ENCODE measurements at regions not wholly inside any gene's neighbourhood (a gene's known extent, or its start where the extent isn't known, plus 50 kb on each side); places are given as distances from the start of the nearest gene placed in this dataset.

GRCh38 chr13:99702687-99703319 is 201.5 kb downstream of the TM9SF2 start:
- H3K27ac ChIP-seq (ENCODE audit: low read length): no peak overlapping the region
- H3K4me3 ChIP-seq (ENCODE audit: low read length): no peak overlapping the region
- no peaks in the 10 kb centered on the region for H3K27me3 ChIP-seq (ENCODE audit: control insufficient read depth, insufficient read depth, low read length)
- H3K9me3 ChIP-seq (ENCODE audit: control insufficient read depth, low read depth, low read length): no peaks in the 10 kb centered on the region
- WGBS (ENCODE audit: insufficient coverage, low lambda C conversion rate): 100% methylated on average over 2 of the region's 9 CpGs
- DNase-seq: no peak
- no peaks in the 10 kb centered on the region for H3K36me3 ChIP-seq (ENCODE audit: control insufficient read depth, insufficient read depth, low read length)
- H3K4me1 ChIP-seq (ENCODE audit: control insufficient read depth, insufficient read depth, low read length): no peaks in the 10 kb centered on the region

- no CpG with 5 or more reads among the region's 7 CpGs for WGBS (ENCODE audit: insufficient coverage, low lambda C conversion rate)
- H3K4me3 ChIP-seq (ENCODE audit: low read length): no peak overlapping the region
- H3K4me1 ChIP-seq (ENCODE audit: control insufficient read depth, insufficient read depth, low read length): no peaks in the 10 kb centered on the region
- no peaks in the 10 kb centered on the region for H3K36me3 ChIP-seq (ENCODE audit: control insufficient read depth, insufficient read depth, low read length)
- H3K27me3 ChIP-seq (ENCODE audit: control insufficient read depth, insufficient read depth, low read length): no peaks in the 10 kb centered on the region
- no peaks in the 10 kb centered on the region for H3K9me3 ChIP-seq (ENCODE audit: control insufficient read depth, low read depth, low read length)
- H3K27ac ChIP-seq (ENCODE audit: low read length): no peak overlapping the region
- no peak for DNase-seq
Measured at GRCh38 chr13:99700468-99700867, 199.2 kb downstream of the TM9SF2 start.

GRCh38 chr13:99698816-99699099 is 197.5 kb downstream of the TM9SF2 start:
- H3K27me3 ChIP-seq (ENCODE audit: control insufficient read depth, insufficient read depth, low read length): no peaks in the 10 kb centered on the region
- H3K27ac ChIP-seq (ENCODE audit: low read length): no peak overlapping the region
- H3K36me3 ChIP-seq (ENCODE audit: control insufficient read depth, insufficient read depth, low read length): no peaks in the 10 kb centered on the region
- WGBS (ENCODE audit: insufficient coverage, low lambda C conversion rate): 100% methylated on average over 1 of the region's 3 CpGs
- no peaks in the 10 kb centered on the region for H3K9me3 ChIP-seq (ENCODE audit: control insufficient read depth, low read depth, low read length)
- no peaks in the 10 kb centered on the region for H3K4me1 ChIP-seq (ENCODE audit: control insufficient read depth, insufficient read depth, low read length)
- DNase-seq: no peak
- no peak overlapping the region for H3K4me3 ChIP-seq (ENCODE audit: low read length)

GRCh38 chr13:99698010-99698815 is 196.9 kb downstream of the TM9SF2 start:
- DNase-seq: no peak
- H3K4me3 ChIP-seq (ENCODE audit: low read length): no peak overlapping the region
- H3K4me1 ChIP-seq (ENCODE audit: control insufficient read depth, insufficient read depth, low read length): no peaks in the 10 kb centered on the region
- no peaks in the 10 kb centered on the region for H3K36me3 ChIP-seq (ENCODE audit: control insufficient read depth, insufficient read depth, low read length)
- no peaks in the 10 kb centered on the region for H3K9me3 ChIP-seq (ENCODE audit: control insufficient read depth, low read depth, low read length)
- H3K27ac ChIP-seq (ENCODE audit: low read length): no peak overlapping the region
- WGBS (ENCODE audit: insufficient coverage, low lambda C conversion rate): 100% methylated on average over 1 of the region's 8 CpGs
- H3K27me3 ChIP-seq (ENCODE audit: control insufficient read depth, insufficient read depth, low read length): no peaks in the 10 kb centered on the region

GRCh38 chr13:99695857-99696256 is 194.6 kb downstream of the TM9SF2 start:
- no peak for DNase-seq
- H3K4me3 ChIP-seq (ENCODE audit: low read length): no peak overlapping the region
- no CpG with 5 or more reads among the region's 3 CpGs for WGBS (ENCODE audit: insufficient coverage, low lambda C conversion rate)
- H3K36me3 ChIP-seq (ENCODE audit: control insufficient read depth, insufficient read depth, low read length): no peaks in the 10 kb centered on the region
- H3K27ac ChIP-seq (ENCODE audit: low read length): no peak overlapping the region
- H3K9me3 ChIP-seq (ENCODE audit: control insufficient read depth, low read depth, low read length): no peaks in the 10 kb centered on the region
- H3K4me1 ChIP-seq (ENCODE audit: control insufficient read depth, insufficient read depth, low read length): no peaks in the 10 kb centered on the region
- H3K27me3 ChIP-seq (ENCODE audit: control insufficient read depth, insufficient read depth, low read length): no peaks in the 10 kb centered on the region

GRCh38 chr13:99693852-99694611 is 192.8 kb downstream of the TM9SF2 start:
- 60% methylated on average over 1 of the region's 11 CpGs for WGBS (ENCODE audit: insufficient coverage, low lambda C conversion rate)
- no peak for DNase-seq
- no peaks in the 10 kb centered on the region for H3K4me1 ChIP-seq (ENCODE audit: control insufficient read depth, insufficient read depth, low read length)
- no peak overlapping the region for H3K27ac ChIP-seq (ENCODE audit: low read length)
- no peaks in the 10 kb centered on the region for H3K36me3 ChIP-seq (ENCODE audit: control insufficient read depth, insufficient read depth, low read length)
- peaks cover 4% of the 10 kb centered on the region for H3K27me3 ChIP-seq (ENCODE audit: control insufficient read depth, insufficient read depth, low read length)
- no peaks in the 10 kb centered on the region for H3K9me3 ChIP-seq (ENCODE audit: control insufficient read depth, low read depth, low read length)
- H3K4me3 ChIP-seq (ENCODE audit: low read length): no peak overlapping the region

GRCh38 chr13:99693351-99693750 is 192.1 kb downstream of the TM9SF2 start:
- DNase-seq: no peak
- Histone ChIP-seq H3K9me3 (ENCODE audit: control insufficient read depth, low read depth, low read length) (no peaks in the 10 kb centered on the region), H3K4me3 (ENCODE audit: low read length) (no peak overlapping the region), H3K27ac (ENCODE audit: low read length) (no peak overlapping the region), H3K4me1 (ENCODE audit: control insufficient read depth, insufficient read depth, low read length) (no peaks in the 10 kb centered on the region), H3K27me3 (ENCODE audit: control insufficient read depth, insufficient read depth, low read length) (peaks cover 4% of the 10 kb centered on the region), H3K36me3 (ENCODE audit: control insufficient read depth, insufficient read depth, low read length) (no peaks in the 10 kb centered on the region)
- WGBS (ENCODE audit: insufficient coverage, low lambda C conversion rate): no CpG with 5 or more reads among the region's 3 CpGs

GRCh38 chr13:99692854-99693253 is 191.6 kb downstream of the TM9SF2 start:
- WGBS (ENCODE audit: insufficient coverage, low lambda C conversion rate): 100% methylated on average over 1 of the region's 2 CpGs
- Histone ChIP-seq H3K27ac (ENCODE audit: low read length) (no peak overlapping the region), H3K4me1 (ENCODE audit: control insufficient read depth, insufficient read depth, low read length) (peaks cover 2% of the 10 kb centered on the region), H3K27me3 (ENCODE audit: control insufficient read depth, insufficient read depth, low read length) (peaks cover 4% of the 10 kb centered on the region), H3K9me3 (ENCODE audit: control insufficient read depth, low read depth, low read length) (no peaks in the 10 kb centered on the region), H3K36me3 (ENCODE audit: control insufficient read depth, insufficient read depth, low read length) (no peaks in the 10 kb centered on the region), H3K4me3 (ENCODE audit: low read length) (no peak overlapping the region)
- no peak for DNase-seq

- DNase-seq: peak in 1 of 2 donors; percentile 16
- H3K27ac ChIP-seq (ENCODE audit: low read length): no peak overlapping the region
Measured at GRCh38 chr13:99691552-99691951, 190.3 kb downstream of the TM9SF2 start.

GRCh38 chr13:99690426-99691174 is 189.3 kb downstream of the TM9SF2 start:
- Histone ChIP-seq H3K4me1 (ENCODE audit: control insufficient read depth, insufficient read depth, low read length) (peaks cover 23% of the 10 kb centered on the region), H3K27me3 (ENCODE audit: control insufficient read depth, insufficient read depth, low read length) (peaks cover 4% of the 10 kb centered on the region), H3K4me3 (ENCODE audit: low read length) (no peak overlapping the region), H3K9me3 (ENCODE audit: control insufficient read depth, low read depth, low read length) (no peaks in the 10 kb centered on the region), H3K36me3 (ENCODE audit: control insufficient read depth, insufficient read depth, low read length) (no peaks in the 10 kb centered on the region), H3K27ac (ENCODE audit: low read length) (no peak overlapping the region)
- WGBS (ENCODE audit: insufficient coverage, low lambda C conversion rate): 75% methylated on average over 2 of the region's 9 CpGs
- DNase-seq: no peak

More at GRCh38 chr13:99691552-99691951, 190.3 kb downstream of the TM9SF2 start:
- H3K4me3 ChIP-seq (ENCODE audit: low read length): no peak overlapping the region
- no CpG with 5 or more reads among the region's 7 CpGs for WGBS (ENCODE audit: insufficient coverage, low lambda C conversion rate)
- H3K4me1 ChIP-seq (ENCODE audit: control insufficient read depth, insufficient read depth, low read length): peaks cover 14% of the 10 kb centered on the region
- no peaks in the 10 kb centered on the region for H3K9me3 ChIP-seq (ENCODE audit: control insufficient read depth, low read depth, low read length)
- H3K36me3 ChIP-seq (ENCODE audit: control insufficient read depth, insufficient read depth, low read length): no peaks in the 10 kb centered on the region
- H3K27me3 ChIP-seq (ENCODE audit: control insufficient read depth, insufficient read depth, low read length): peaks cover 4% of the 10 kb centered on the region
